ENCODE measurements at regions not wholly inside any gene's neighbourhood (a gene's known extent, or its start where the extent isn't known, plus 50 kb on each side); places are given as distances from the start of the nearest gene placed in this dataset.

DNA sequence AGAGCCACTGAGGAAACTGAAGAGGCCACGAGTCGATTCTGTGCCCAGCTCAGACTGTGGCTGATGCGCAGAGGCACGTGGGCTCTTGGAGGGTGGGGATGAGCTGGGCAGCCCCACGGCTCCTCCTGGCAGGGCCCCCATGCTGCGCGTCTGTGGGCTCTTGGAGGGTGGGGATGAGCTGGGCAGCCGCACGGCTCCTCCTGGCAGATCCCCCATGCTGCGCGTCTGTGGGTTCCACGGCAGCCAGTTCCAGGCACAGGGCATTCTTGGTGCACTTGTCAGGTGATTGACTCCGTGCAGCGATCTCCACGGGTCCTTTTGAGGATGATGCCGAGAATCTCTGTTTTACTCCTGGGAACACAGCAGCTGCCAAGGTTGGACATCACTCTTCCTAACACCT is 138.1 kb upstream of the ZNF236 start:
- no peak overlapping the region for H2AFZ ChIP-seq (replicated peaks; ENCODE audit: low read length, poor library complexity)
- no peak for TF ChIP-seq CEBPB (IDR thresholded peaks at IDR 0.05; ENCODE audit: low read depth, low read length)
- TF ChIP-seq SMC3 (IDR thresholded peaks at IDR 0.05; ENCODE audit: low read depth, low read length), result no peak
- TF ChIP-seq, protein P1, sequence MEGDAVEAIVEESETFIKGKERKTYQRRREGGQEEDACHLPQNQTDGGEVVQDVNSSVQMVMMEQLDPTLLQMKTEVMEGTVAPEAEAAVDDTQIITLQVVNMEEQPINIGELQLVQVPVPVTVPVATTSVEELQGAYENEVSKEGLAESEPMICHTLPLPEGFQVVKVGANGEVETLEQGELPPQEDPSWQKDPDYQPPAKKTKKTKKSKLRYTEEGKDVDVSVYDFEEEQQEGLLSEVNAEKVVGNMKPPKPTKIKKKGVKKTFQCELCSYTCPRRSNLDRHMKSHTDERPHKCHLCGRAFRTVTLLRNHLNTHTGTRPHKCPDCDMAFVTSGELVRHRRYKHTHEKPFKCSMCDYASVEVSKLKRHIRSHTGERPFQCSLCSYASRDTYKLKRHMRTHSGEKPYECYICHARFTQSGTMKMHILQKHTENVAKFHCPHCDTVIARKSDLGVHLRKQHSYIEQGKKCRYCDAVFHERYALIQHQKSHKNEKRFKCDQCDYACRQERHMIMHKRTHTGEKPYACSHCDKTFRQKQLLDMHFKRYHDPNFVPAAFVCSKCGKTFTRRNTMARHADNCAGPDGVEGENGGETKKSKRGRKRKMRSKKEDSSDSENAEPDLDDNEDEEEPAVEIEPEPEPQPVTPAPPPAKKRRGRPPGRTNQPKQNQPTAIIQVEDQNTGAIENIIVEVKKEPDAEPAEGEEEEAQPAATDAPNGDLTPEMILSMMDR (conservative IDR thresholded peaks at IDR 0.05; ENCODE audit: low read depth, low read length), result no peak
- TF ChIP-seq, protein P2, sequence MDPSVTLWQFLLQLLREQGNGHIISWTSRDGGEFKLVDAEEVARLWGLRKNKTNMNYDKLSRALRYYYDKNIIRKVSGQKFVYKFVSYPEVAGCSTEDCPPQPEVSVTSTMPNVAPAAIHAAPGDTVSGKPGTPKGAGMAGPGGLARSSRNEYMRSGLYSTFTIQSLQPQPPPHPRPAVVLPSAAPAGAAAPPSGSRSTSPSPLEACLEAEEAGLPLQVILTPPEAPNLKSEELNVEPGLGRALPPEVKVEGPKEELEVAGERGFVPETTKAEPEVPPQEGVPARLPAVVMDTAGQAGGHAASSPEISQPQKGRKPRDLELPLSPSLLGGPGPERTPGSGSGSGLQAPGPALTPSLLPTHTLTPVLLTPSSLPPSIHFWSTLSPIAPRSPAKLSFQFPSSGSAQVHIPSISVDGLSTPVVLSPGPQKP (IDR thresholded peaks at IDR 0.05; ENCODE audit: borderline replicate concordance, low read depth, low read length), result no peak
- no peak for TF ChIP-seq MXI1 (IDR thresholded peaks at IDR 0.05; ENCODE audit: borderline replicate concordance, low read depth, low read length)
- TF ChIP-seq, protein P3, sequence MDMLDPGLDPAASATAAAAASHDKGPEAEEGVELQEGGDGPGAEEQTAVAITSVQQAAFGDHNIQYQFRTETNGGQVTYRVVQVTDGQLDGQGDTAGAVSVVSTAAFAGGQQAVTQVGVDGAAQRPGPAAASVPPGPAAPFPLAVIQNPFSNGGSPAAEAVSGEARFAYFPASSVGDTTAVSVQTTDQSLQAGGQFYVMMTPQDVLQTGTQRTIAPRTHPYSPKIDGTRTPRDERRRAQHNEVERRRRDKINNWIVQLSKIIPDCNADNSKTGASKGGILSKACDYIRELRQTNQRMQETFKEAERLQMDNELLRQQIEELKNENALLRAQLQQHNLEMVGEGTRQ (IDR thresholded peaks at IDR 0.05; ENCODE audit: low read depth, low read length), result no peak
- no peak for TF ChIP-seq POLR2A (IDR thresholded peaks at IDR 0.05; ENCODE audit: low read depth, low read length)
- no peak for TF ChIP-seq BHLHE40 (IDR thresholded peaks at IDR 0.05; ENCODE audit: low read depth, low read length)
- no peak for TF ChIP-seq CHD1 (IDR thresholded peaks at IDR 0.05; ENCODE audit: low read depth, low read length)
- no peak for TF ChIP-seq NFE2L2 (IDR thresholded peaks at IDR 0.05; ENCODE audit: low read depth, low read length)
- TF ChIP-seq FOS (IDR thresholded peaks at IDR 0.05; ENCODE audit: low read depth, low read length), result no peak
- no peak for TF ChIP-seq MAZ (IDR thresholded peaks at IDR 0.05; ENCODE audit: borderline replicate concordance, low read depth, low read length)
- no peak for TF ChIP-seq RCOR1 (IDR thresholded peaks at IDR 0.05; ENCODE audit: insufficient replicate concordance, low read length)
- TF ChIP-seq MAFK (IDR thresholded peaks at IDR 0.05; ENCODE audit: low read depth, low read length), result no peak
- H3K18ac ChIP-seq (ENCODE audit: low read depth, low read length), result no peak overlapping the region
- no TSS peak for BruUV-seq (replicated peaks)
- no peaks in the 10 kb centered on the region for H3K9me1 ChIP-seq (ENCODE audit: insufficient read depth, low read length)
- no peaks in the 10 kb centered on the region for H4K20me1 ChIP-seq (ENCODE audit: insufficient read depth, low read length)
- ChIA-PET POLR2A (ENCODE audit: unreplicated experiment) (no interaction called here), CTCF (no interaction called here)
- in situ Hi-C loops (cut with MboI; ENCODE audit: low sequenced_read_pairs) (no loop called here), intact Hi-C loops (cut with micrococcal nuclease) (no loop called here), dilution Hi-C loops (cut with HindIII; ENCODE audit: low sequenced_read_pairs, unreplicated experiment) (no loop called here)
- no peak overlapping the region for H2BK20ac ChIP-seq (ENCODE audit: low read depth, low read length)
- DNase-seq (no peak), ATAC-seq (ENCODE audit: low read depth) (no peak)
- no peak overlapping the region for H3K4ac ChIP-seq (ENCODE audit: low read depth, low read length)
- H3K56ac ChIP-seq (ENCODE audit: extremely low read depth, insufficient read depth, low read length), result no peak overlapping the region
- no CpG with 5 or more reads among the region's 16 CpGs for WGBS, 2 experiments (ENCODE audit: extremely low coverage in 2 of 2, insufficient read length in 1 of 2)
- no peak overlapping the region for H3K9ac ChIP-seq (ENCODE audit: low read depth, low read length)
- no peak overlapping the region for H3K23ac ChIP-seq (ENCODE audit: low read depth, low read length)
- H4K8ac ChIP-seq (ENCODE audit: low read depth in 2 of 2, low read length in 2 of 2), result no peak overlapping the region
- no peak overlapping the region for H3K27ac ChIP-seq (ENCODE audit: insufficient read depth, low read length)
- no peaks in the 10 kb centered on the region for H3K79me1 ChIP-seq (ENCODE audit: low read depth in 1 of 2, low read length in 2 of 2)
- no peak overlapping the region for H4K5ac ChIP-seq (ENCODE audit: low read depth, low read length)
- H3K4me3 ChIP-seq (ENCODE audit: insufficient read depth, low read depth, low read length), result no peak overlapping the region
- no peak overlapping the region for H2BK120ac ChIP-seq (ENCODE audit: low read depth, low read length)
- H2BK5ac ChIP-seq (ENCODE audit: low read depth, low read length, poor library complexity, severe bottlenecking), result no peak overlapping the region
- H2AK5ac ChIP-seq (ENCODE audit: low read depth, low read length), result no peak overlapping the region
- H3K4me1 ChIP-seq (ENCODE audit: control insufficient read depth, insufficient read depth, low read length), result no peaks in the 10 kb centered on the region; the same call in 1 of the 2 replicates
- H2AK9ac ChIP-seq (replicated peaks; ENCODE audit: low read depth, low read length, poor library complexity), result no peak overlapping the region
- H4K91ac ChIP-seq (ENCODE audit: insufficient read depth, low read depth, low read length), result no peak overlapping the region
- no peak overlapping the region for H3K14ac ChIP-seq (replicated peaks; ENCODE audit: low read depth, low read length)
- H3K4me2 ChIP-seq (ENCODE audit: low read depth, low read length), result no peak overlapping the region
- no peaks in the 10 kb centered on the region for H3K36me3 ChIP-seq (ENCODE audit: control insufficient read depth, insufficient read depth, low read length)
- no peaks in the 10 kb centered on the region for H3K9me3 ChIP-seq (ENCODE audit: control insufficient read depth, insufficient read depth, low read length)
- peaks cover 36% of the 10 kb centered on the region for H3K27me3 ChIP-seq (ENCODE audit: control insufficient read depth, insufficient read depth, low read length)
- H2BK15ac ChIP-seq (ENCODE audit: low read depth, low read length), result no peak overlapping the region

All from IMR-90 (cell line).